ENCODE measurements at regions not wholly inside any gene's neighbourhood (a gene's known extent, or its start where the extent isn't known, plus 50 kb on each side); places are given as distances from the start of the nearest gene placed in this dataset.

- H3K36me3 Mint-ChIP-seq (ENCODE audit: insufficient read depth, unreplicated experiment) = no peaks in the 10 kb centered on the region
- Histone ChIP-seq H3K4me1 (no peaks in the 10 kb centered on the region), H3K27me3 (replicated peaks; ENCODE audit: control insufficient read depth, insufficient read depth, low read length) (no peaks in the 10 kb centered on the region), H3K4me3 (ENCODE audit: low read depth, low read length) (no peak overlapping the region), H3K36me3 (ENCODE audit: control insufficient read depth, insufficient read depth, low read length) (no peaks in the 10 kb centered on the region), H3K9me3 (no peaks in the 10 kb centered on the region)
- H3K9me3 Mint-ChIP-seq (ENCODE audit: unreplicated experiment) = no peaks in the 10 kb centered on the region
- no peak overlapping the region for H3K4me3 Mint-ChIP-seq (ENCODE audit: unreplicated experiment)
- no TSS peak for BruUV-seq (replicated peaks)
- H3K27ac Mint-ChIP-seq (ENCODE audit: unreplicated experiment) = no peak overlapping the region
- TF ChIP-seq CTCF (IDR thresholded peaks at IDR 0.05; ENCODE audit: insufficient read depth in 1 of 2, low read depth in 1 of 2, low read length in 1 of 2, severe bottlenecking in 1 of 2, unreplicated experiment in 1 of 2) = no peak
- no peak for DNase-seq
- CTCF ChIA-PET = no interaction called here
- POLR2A ChIA-PET = no interaction called here
- peaks cover 8% of the 10 kb centered on the region for H3K27me3 Mint-ChIP-seq (ENCODE audit: insufficient read depth, unreplicated experiment)
- intact Hi-C loops (cut with micrococcal nuclease; ENCODE audit: unreplicated experiment) = no loop called here
- H3K4me1 Mint-ChIP-seq (ENCODE audit: low read depth, unreplicated experiment) = no peaks in the 10 kb centered on the region
Measured at GRCh38 chr5:102570747-102571146, 71.9 kb upstream of the SLCO6A1 start.

DNA sequence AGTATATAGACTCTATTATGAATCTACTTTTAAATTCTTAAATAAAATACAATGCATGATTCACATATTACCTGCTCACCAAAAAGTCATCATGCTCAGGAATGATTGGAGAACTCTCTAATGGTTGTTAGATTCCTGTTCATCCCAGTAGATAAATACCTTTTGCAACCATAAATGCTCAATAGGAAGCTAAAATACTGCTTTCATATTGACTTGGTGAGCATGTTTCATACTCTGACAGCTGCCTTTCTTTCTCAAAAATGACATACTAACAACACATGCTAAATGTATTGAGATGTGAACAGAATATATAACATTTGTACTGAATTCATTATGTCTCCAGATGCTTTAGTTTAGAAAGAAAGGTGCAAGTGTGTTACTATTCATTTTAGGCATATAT, 79.6 kb upstream of the SLCO6A1 start:
- H3K27me3 Mint-ChIP-seq (ENCODE audit: insufficient read depth, unreplicated experiment) = peaks cover 2% of the 10 kb centered on the region
- H3K27ac Mint-ChIP-seq (ENCODE audit: unreplicated experiment) = no peak overlapping the region
- no peaks in the 10 kb centered on the region for H3K36me3 Mint-ChIP-seq (ENCODE audit: insufficient read depth, unreplicated experiment)
- H3K4me3 Mint-ChIP-seq (ENCODE audit: unreplicated experiment) = no peak overlapping the region
- BruUV-seq (replicated peaks) = no TSS peak
- intact Hi-C loops (cut with micrococcal nuclease; ENCODE audit: unreplicated experiment) = no loop called here
- ChIA-PET POLR2A (no interaction called here), CTCF (no interaction called here)
- TF ChIP-seq CTCF (IDR thresholded peaks at IDR 0.05; ENCODE audit: insufficient read depth in 1 of 2, low read depth in 1 of 2, low read length in 1 of 2, severe bottlenecking in 1 of 2, unreplicated experiment in 1 of 2) = no peak
- H3K36me3 ChIP-seq (ENCODE audit: control insufficient read depth, insufficient read depth, low read length) = no peaks in the 10 kb centered on the region
- no peaks in the 10 kb centered on the region for H3K4me1 Mint-ChIP-seq (ENCODE audit: low read depth, unreplicated experiment)
- no peak overlapping the region for H3K4me3 ChIP-seq (ENCODE audit: low read depth, low read length)
- no peaks in the 10 kb centered on the region for H3K9me3 ChIP-seq
- no peaks in the 10 kb centered on the region for H3K27me3 ChIP-seq (replicated peaks; ENCODE audit: control insufficient read depth, insufficient read depth, low read length)
- H3K4me1 ChIP-seq = no peaks in the 10 kb centered on the region
- DNase-seq = no peak
- no peaks in the 10 kb centered on the region for H3K9me3 Mint-ChIP-seq (ENCODE audit: unreplicated experiment)

GRCh38 chr5:102579379-102579778, 80.6 kb upstream of the SLCO6A1 start:
- CTCF ChIA-PET = no interaction called here
- DNase-seq = no peak
- H3K4me1 ChIP-seq = no peaks in the 10 kb centered on the region
- Mint-ChIP-seq H3K27ac (ENCODE audit: unreplicated experiment) (no peak overlapping the region), H3K36me3 (ENCODE audit: insufficient read depth, unreplicated experiment) (no peaks in the 10 kb centered on the region), H3K4me3 (ENCODE audit: unreplicated experiment) (no peak overlapping the region), H3K4me1 (ENCODE audit: low read depth, unreplicated experiment) (no peaks in the 10 kb centered on the region), H3K9me3 (ENCODE audit: unreplicated experiment) (no peaks in the 10 kb centered on the region), H3K27me3 (ENCODE audit: insufficient read depth, unreplicated experiment) (no peaks in the 10 kb centered on the region)
- intact Hi-C loops (cut with micrococcal nuclease; ENCODE audit: unreplicated experiment) = no loop called here
- H3K27me3 ChIP-seq (replicated peaks; ENCODE audit: control insufficient read depth, insufficient read depth, low read length) = no peaks in the 10 kb centered on the region
- POLR2A ChIA-PET = no interaction called here
- H3K9me3 ChIP-seq = no peaks in the 10 kb centered on the region
- BruUV-seq (replicated peaks) = no TSS peak
- no peak overlapping the region for H3K4me3 ChIP-seq (ENCODE audit: low read depth, low read length)
- H3K36me3 ChIP-seq (ENCODE audit: control insufficient read depth, insufficient read depth, low read length) = no peaks in the 10 kb centered on the region
- no peak for TF ChIP-seq CTCF (IDR thresholded peaks at IDR 0.05; ENCODE audit: insufficient read depth in 1 of 2, low read depth in 1 of 2, low read length in 1 of 2, severe bottlenecking in 1 of 2, unreplicated experiment in 1 of 2)
